Fibroblast of lung (primary cell): ENCODE measurements at regions not wholly inside any gene's neighbourhood (a gene's known extent, or its start where the extent isn't known, plus 50 kb on each side); places are given as distances from the start of the nearest gene placed in this dataset.

Source experiments
- EZH2 ChIP-seq: IDR thresholded peaks from 2 replicates; pipeline ENCODE4 v1.5.1; 2012; ENCODE audit warnings: low read length, control low read depth, mild to moderate bottlenecking; ENCODE audit errors: missing control alignments
- TF ChIP-seq, protein P1 (sequence below), 2 donors: IDR thresholded peaks in 1 of 2; conservative IDR thresholded peaks in 1 of 2; 1 replicate in 1 of 2; 2 replicates in 1 of 2; pipeline ENCODE4 v1.5.1; 2011 to 2012; ENCODE audit warnings: low read length in 2 of 2, control low read depth in 1 of 2, inconsistent platforms in 1 of 2, low read depth in 1 of 2, mild to moderate bottlenecking in 1 of 2

DNA sequence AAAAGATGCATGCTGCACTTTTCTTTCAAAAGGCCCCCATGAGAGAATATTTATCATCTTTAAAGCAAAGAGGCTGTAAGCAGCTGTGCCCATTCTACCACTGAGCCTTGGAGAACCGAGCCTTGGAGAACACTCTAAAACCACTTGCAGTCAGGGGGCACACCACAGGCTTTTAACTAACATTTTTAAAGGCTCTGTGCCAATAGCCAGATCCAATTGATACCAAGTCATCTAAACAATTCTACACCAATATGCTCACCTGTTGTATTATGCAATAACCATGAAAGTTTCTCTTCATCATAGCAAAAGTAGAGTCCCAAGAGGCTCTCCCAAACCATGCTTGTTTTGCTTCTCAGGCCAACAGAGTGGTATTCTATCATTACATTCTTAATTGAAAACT, 1090.5 kb upstream of the SEMA6A start:
- TF ChIP-seq, protein P1, sequence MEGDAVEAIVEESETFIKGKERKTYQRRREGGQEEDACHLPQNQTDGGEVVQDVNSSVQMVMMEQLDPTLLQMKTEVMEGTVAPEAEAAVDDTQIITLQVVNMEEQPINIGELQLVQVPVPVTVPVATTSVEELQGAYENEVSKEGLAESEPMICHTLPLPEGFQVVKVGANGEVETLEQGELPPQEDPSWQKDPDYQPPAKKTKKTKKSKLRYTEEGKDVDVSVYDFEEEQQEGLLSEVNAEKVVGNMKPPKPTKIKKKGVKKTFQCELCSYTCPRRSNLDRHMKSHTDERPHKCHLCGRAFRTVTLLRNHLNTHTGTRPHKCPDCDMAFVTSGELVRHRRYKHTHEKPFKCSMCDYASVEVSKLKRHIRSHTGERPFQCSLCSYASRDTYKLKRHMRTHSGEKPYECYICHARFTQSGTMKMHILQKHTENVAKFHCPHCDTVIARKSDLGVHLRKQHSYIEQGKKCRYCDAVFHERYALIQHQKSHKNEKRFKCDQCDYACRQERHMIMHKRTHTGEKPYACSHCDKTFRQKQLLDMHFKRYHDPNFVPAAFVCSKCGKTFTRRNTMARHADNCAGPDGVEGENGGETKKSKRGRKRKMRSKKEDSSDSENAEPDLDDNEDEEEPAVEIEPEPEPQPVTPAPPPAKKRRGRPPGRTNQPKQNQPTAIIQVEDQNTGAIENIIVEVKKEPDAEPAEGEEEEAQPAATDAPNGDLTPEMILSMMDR (conservative IDR thresholded peaks at IDR 0.05 in 1 of 2, IDR thresholded peaks at IDR 0.05 in 1 of 2; ENCODE audit: low read depth in 1 of 2, low read length in 2 of 2) = no peak
- TF ChIP-seq EZH2 = no peak
